ENCODE measurements at regions not wholly inside any gene's neighbourhood (a gene's known extent, or its start where the extent isn't known, plus 50 kb on each side); places are given as distances from the start of the nearest gene placed in this dataset.
"Not testable (repeated sequence)": the region's sequence is repeated elsewhere in the genome, so short reads cannot be mapped to it uniquely, and the experiment has no call there.

- H3K4me3 ChIP-seq (ENCODE audit: low read depth, low read length) = no peak overlapping the region
- no peak for DNase-seq (ENCODE audit: low read depth)
- in situ Hi-C loops (cut with HindIII; ENCODE audit: low sequenced_read_pairs) = no loop called here
- TF ChIP-seq CTCF (IDR thresholded peaks at IDR 0.05; ENCODE audit: low read depth, low read length, missing control alignments) = no peak
These were observed 82.2 kb upstream of the KCTD1 start for GRCh38 chr18:26630596-26630995.

GRCh38 chr18:26628017-26628416 lies 79.7 kb upstream of the KCTD1 start:
- DNase-seq (ENCODE audit: low read depth) = no peak
- TF ChIP-seq CTCF (IDR thresholded peaks at IDR 0.05; ENCODE audit: low read depth, low read length, missing control alignments) = no peak
- no peak overlapping the region for H3K4me3 ChIP-seq (ENCODE audit: low read depth, low read length)
- in situ Hi-C loops (cut with HindIII; ENCODE audit: low sequenced_read_pairs) = no loop called here

- no peak for TF ChIP-seq CTCF (IDR thresholded peaks at IDR 0.05; ENCODE audit: low read depth, low read length, missing control alignments)
- H3K4me3 ChIP-seq (ENCODE audit: low read depth, low read length) = no peak overlapping the region
- in situ Hi-C loops (cut with HindIII; ENCODE audit: low sequenced_read_pairs) = no loop called here
- no peak for DNase-seq (ENCODE audit: low read depth)
These were observed 76.1 kb upstream of the KCTD1 start for GRCh38 chr18:26624443-26624842.

GRCh38 chr18:26623314-26623713 lies 75.0 kb upstream of the KCTD1 start:
- H3K4me3 ChIP-seq (ENCODE audit: low read depth, low read length); in situ Hi-C loops (cut with HindIII; ENCODE audit: low sequenced_read_pairs); DNase-seq (ENCODE audit: low read depth): not testable (repeated sequence)

- in situ Hi-C loops (cut with HindIII; ENCODE audit: low sequenced_read_pairs) = no loop called here
- H3K4me3 ChIP-seq (ENCODE audit: low read depth, low read length) = no peak overlapping the region
- no peak for DNase-seq (ENCODE audit: low read depth)
- TF ChIP-seq CTCF (IDR thresholded peaks at IDR 0.05; ENCODE audit: low read depth, low read length, missing control alignments) = peak; percentile 50
These were observed 73.0 kb upstream of the KCTD1 start for GRCh38 chr18:26621161-26622026.

GRCh38 chr18:26619350-26619749 lies 71.0 kb upstream of the KCTD1 start:
- no peak for DNase-seq (ENCODE audit: low read depth)
- no peak overlapping the region for H3K4me3 ChIP-seq (ENCODE audit: low read depth, low read length)
- no peak for TF ChIP-seq CTCF (IDR thresholded peaks at IDR 0.05; ENCODE audit: low read depth, low read length, missing control alignments)
- in situ Hi-C loops (cut with HindIII; ENCODE audit: low sequenced_read_pairs) = no loop called here

GRCh38 chr18:26618135-26618534 lies 69.8 kb upstream of the KCTD1 start:
- in situ Hi-C loops (cut with HindIII; ENCODE audit: low sequenced_read_pairs) = no loop called here
- no peak for DNase-seq (ENCODE audit: low read depth)
- no peak for TF ChIP-seq CTCF (IDR thresholded peaks at IDR 0.05; ENCODE audit: low read depth, low read length, missing control alignments)
- no peak overlapping the region for H3K4me3 ChIP-seq (ENCODE audit: low read depth, low read length)

All from astrocyte of the cerebellum (primary cell).